ENCODE measurements at regions not wholly inside any gene's neighbourhood (a gene's known extent, or its start where the extent isn't known, plus 50 kb on each side); places are given as distances from the start of the nearest gene placed in this dataset.
"Not testable (repeated sequence)": the region's sequence is repeated elsewhere in the genome, so short reads cannot be mapped to it uniquely, and the experiment has no call there.

DNA sequence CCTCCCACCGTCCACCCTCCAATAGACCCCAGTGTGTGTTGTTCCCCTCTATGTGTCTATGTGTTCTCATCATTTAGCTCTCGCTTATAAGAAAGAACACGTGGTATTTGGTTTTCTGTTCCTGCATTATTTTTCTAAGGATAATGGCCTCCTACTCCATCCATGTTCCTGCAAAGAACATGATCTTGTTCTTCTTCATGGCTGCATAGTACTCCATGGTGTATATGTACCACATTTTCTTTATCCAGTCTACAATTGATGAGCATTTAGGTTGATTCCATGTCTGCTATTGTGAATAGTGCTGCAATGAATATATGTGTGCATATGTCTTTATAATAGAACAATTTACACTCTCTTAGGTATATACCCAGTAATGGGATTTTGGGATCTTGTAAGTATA lies 219.3 kb downstream of the FAM43A start:
- not testable (repeated sequence) for H3K4me1 ChIP-seq (ENCODE audit: control insufficient read depth, insufficient read depth, low read length); H3K36me3 ChIP-seq (ENCODE audit: control insufficient read depth in 2 of 2, insufficient read depth in 2 of 2, low read length in 2 of 2); H3K27me3 ChIP-seq (ENCODE audit: control insufficient read depth in 1 of 2, insufficient read depth in 2 of 2, low read length in 2 of 2); H3K9ac ChIP-seq (ENCODE audit: low read length in 2 of 2); H3K27ac ChIP-seq (ENCODE audit: low read length); H3K4me3 ChIP-seq (ENCODE audit: low read length in 2 of 2); H3K9me3 ChIP-seq (ENCODE audit: control insufficient read depth in 2 of 2, low read length in 2 of 2)

GRCh38 chr3:194905696-194906095 lies 220.0 kb downstream of the FAM43A start:
- Histone ChIP-seq H3K9me3 (ENCODE audit: control insufficient read depth in 2 of 2, low read length in 2 of 2) (peaks cover 0 to 1% of the 10 kb centered on the region in 2 donors), H3K4me3 (ENCODE audit: low read length in 2 of 2) (no peak overlapping the region), H3K27ac (ENCODE audit: low read length) (no peak overlapping the region), H3K36me3 (ENCODE audit: control insufficient read depth in 2 of 2, insufficient read depth in 2 of 2, low read length in 2 of 2) (no peaks in the 10 kb centered on the region), H3K4me1 (ENCODE audit: control insufficient read depth, insufficient read depth, low read length) (no peaks in the 10 kb centered on the region), H3K9ac (ENCODE audit: low read length in 2 of 2) (no peak overlapping the region), H3K27me3 (ENCODE audit: control insufficient read depth in 1 of 2, insufficient read depth in 2 of 2, low read length in 2 of 2) (no peaks in the 10 kb centered on the region)

DNA sequence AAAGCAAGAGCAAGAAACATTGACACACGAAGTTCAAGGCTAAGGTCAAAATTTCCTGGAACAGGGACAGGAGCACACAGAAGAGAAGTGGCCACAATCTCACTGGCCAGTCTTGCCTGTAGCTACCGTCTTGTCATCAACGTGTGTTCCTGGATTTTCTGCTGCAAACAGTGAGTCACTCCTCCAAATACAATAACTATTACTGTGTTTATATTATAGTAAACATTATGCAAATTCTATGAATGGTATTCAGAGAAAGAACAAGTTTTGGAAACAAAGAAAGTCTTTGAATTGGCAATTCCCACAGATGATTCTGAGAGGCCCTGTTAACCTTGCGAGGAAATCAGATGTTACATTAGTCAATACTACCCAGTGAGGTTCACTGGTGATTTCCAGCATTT lies 220.5 kb downstream of the FAM43A start:
- H3K36me3 ChIP-seq (ENCODE audit: control insufficient read depth in 2 of 2, insufficient read depth in 2 of 2, low read length in 2 of 2) = no peaks in the 10 kb centered on the region
- no peak overlapping the region for H3K9ac ChIP-seq (ENCODE audit: low read length in 2 of 2)
- no peak overlapping the region for H3K27ac ChIP-seq (ENCODE audit: low read length)
- H3K4me1 ChIP-seq (ENCODE audit: control insufficient read depth, insufficient read depth, low read length) = no peaks in the 10 kb centered on the region
- no peaks in the 10 kb centered on the region for H3K27me3 ChIP-seq (ENCODE audit: control insufficient read depth in 1 of 2, insufficient read depth in 2 of 2, low read length in 2 of 2)
- no peak overlapping the region for H3K4me3 ChIP-seq (ENCODE audit: low read length in 2 of 2)
- no peaks in the 10 kb centered on the region for H3K9me3 ChIP-seq (ENCODE audit: control insufficient read depth in 2 of 2, low read length in 2 of 2)

DNA sequence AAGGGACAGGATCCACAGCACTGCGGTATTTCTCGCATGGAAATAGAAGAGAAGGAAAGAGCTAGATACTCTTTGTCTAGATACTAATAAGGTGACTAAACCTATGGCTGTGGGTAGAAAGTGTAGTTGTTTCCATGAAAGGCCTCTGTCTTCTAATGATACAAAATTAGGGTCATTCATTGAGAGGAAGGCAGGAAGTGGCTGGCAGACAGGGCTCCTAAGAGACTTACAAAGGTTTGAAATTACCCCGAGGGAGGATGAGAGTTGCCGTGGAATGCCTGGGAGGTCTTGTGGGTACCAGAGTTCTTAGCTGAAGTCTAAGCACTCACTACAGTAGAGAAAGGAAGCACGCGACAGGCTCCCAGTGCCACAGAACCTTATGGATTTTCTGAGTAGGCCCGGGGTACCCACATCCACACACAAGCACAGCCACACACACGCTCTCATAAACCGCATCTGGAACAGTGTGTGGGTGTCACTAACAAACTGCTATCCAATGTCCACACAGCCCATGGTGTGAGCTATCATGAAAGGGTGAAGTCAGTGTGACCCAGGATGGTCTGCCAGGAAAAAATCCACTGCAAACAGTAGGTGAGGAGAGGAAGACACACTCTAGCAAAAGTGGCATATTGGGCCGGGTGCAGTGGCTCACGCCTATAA lies 221.4 kb downstream of the FAM43A start:
- no peaks in the 10 kb centered on the region for H3K9me3 ChIP-seq (ENCODE audit: control insufficient read depth in 2 of 2, low read length in 2 of 2)
- H3K36me3 ChIP-seq (ENCODE audit: control insufficient read depth in 2 of 2, insufficient read depth in 2 of 2, low read length in 2 of 2) = no peaks in the 10 kb centered on the region
- no peak overlapping the region for H3K4me3 ChIP-seq (ENCODE audit: low read length in 2 of 2)
- H3K27ac ChIP-seq (ENCODE audit: low read length) = no peak overlapping the region
- no peaks in the 10 kb centered on the region for H3K27me3 ChIP-seq (ENCODE audit: control insufficient read depth in 1 of 2, insufficient read depth in 2 of 2, low read length in 2 of 2)
- no peaks in the 10 kb centered on the region for H3K4me1 ChIP-seq (ENCODE audit: control insufficient read depth, insufficient read depth, low read length)
- H3K9ac ChIP-seq (ENCODE audit: low read length in 2 of 2) = no peak overlapping the region

GRCh38 chr3:194907811-194908210 lies 222.1 kb downstream of the FAM43A start:
- Histone ChIP-seq H3K36me3 (ENCODE audit: control insufficient read depth in 2 of 2, insufficient read depth in 2 of 2, low read length in 2 of 2) (no peaks in the 10 kb centered on the region), H3K27ac (ENCODE audit: low read length) (no peak overlapping the region), H3K9me3 (ENCODE audit: control insufficient read depth in 2 of 2, low read length in 2 of 2) (no peaks in the 10 kb centered on the region), H3K4me1 (ENCODE audit: control insufficient read depth, insufficient read depth, low read length) (no peaks in the 10 kb centered on the region), H3K27me3 (ENCODE audit: control insufficient read depth in 1 of 2, insufficient read depth in 2 of 2, low read length in 2 of 2) (no peaks in the 10 kb centered on the region), H3K9ac (ENCODE audit: low read length in 2 of 2) (no peak overlapping the region), H3K4me3 (ENCODE audit: low read length in 2 of 2) (no peak overlapping the region)

DNA sequence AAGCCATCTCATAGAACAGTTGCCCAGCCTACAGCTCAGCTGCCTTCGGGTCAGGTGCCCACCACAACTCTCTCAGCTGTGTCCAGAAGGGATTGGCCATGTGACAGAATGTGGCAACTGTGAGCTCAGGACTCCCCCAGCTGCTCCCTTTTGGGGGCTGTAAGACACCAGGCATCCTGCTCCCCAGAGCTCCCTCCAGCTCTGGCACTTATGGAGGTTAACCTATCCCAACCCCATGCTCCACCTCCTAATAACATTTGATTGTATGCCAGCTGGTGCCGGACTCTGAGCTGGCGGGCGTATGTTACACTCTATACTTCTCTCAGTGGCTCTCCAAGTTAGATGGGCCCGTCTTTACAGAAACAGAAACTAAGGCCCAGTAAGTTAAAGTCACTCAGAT lies 222.8 kb downstream of the FAM43A start:
- Histone ChIP-seq H3K4me3 (ENCODE audit: low read length in 2 of 2) (no peak overlapping the region), H3K4me1 (ENCODE audit: control insufficient read depth, insufficient read depth, low read length) (no peaks in the 10 kb centered on the region), H3K36me3 (ENCODE audit: control insufficient read depth in 2 of 2, insufficient read depth in 2 of 2, low read length in 2 of 2) (no peaks in the 10 kb centered on the region), H3K9me3 (ENCODE audit: control insufficient read depth in 2 of 2, low read length in 2 of 2) (no peaks in the 10 kb centered on the region), H3K27me3 (ENCODE audit: control insufficient read depth in 1 of 2, insufficient read depth in 2 of 2, low read length in 2 of 2) (no peaks in the 10 kb centered on the region), H3K9ac (ENCODE audit: low read length in 2 of 2) (no peak overlapping the region), H3K27ac (ENCODE audit: low read length) (no peak overlapping the region)

DNA sequence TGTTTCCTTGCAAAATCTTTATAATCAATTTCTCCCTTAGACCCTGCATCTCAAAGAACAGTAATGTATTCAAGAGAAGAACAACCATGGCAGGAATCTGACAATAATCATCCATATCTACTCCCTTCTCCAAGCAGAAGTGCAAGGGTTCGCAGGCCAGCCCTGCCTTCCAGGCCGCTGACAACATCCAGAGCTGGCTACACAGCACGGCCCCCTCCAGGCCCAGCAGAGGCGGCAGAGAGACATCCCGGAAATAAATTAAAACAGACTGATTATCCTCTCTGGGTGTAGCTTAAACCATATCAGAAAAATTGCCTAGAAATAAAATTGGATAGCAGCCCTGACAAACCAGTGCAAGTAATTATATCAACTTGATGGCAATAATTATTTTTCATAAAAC lies 223.3 kb downstream of the FAM43A start:
- Histone ChIP-seq H3K4me3 (ENCODE audit: low read length in 2 of 2) (no peak overlapping the region), H3K27ac (ENCODE audit: low read length) (no peak overlapping the region), H3K9ac (ENCODE audit: low read length in 2 of 2) (no peak overlapping the region), H3K27me3 (ENCODE audit: control insufficient read depth in 1 of 2, insufficient read depth in 2 of 2, low read length in 2 of 2) (no peaks in the 10 kb centered on the region), H3K4me1 (ENCODE audit: control insufficient read depth, insufficient read depth, low read length) (no peaks in the 10 kb centered on the region), H3K9me3 (ENCODE audit: control insufficient read depth in 2 of 2, low read length in 2 of 2) (no peaks in the 10 kb centered on the region), H3K36me3 (ENCODE audit: control insufficient read depth in 2 of 2, insufficient read depth in 2 of 2, low read length in 2 of 2) (no peaks in the 10 kb centered on the region)

- Histone ChIP-seq H3K36me3 (ENCODE audit: control insufficient read depth in 2 of 2, insufficient read depth in 2 of 2, low read length in 2 of 2) (no peaks in the 10 kb centered on the region), H3K27ac (ENCODE audit: low read length) (no peak overlapping the region), H3K4me1 (ENCODE audit: control insufficient read depth, insufficient read depth, low read length) (no peaks in the 10 kb centered on the region), H3K4me3 (ENCODE audit: low read length in 2 of 2) (no peak overlapping the region), H3K9ac (ENCODE audit: low read length in 2 of 2) (no peak overlapping the region), H3K27me3 (ENCODE audit: control insufficient read depth in 1 of 2, insufficient read depth in 2 of 2, low read length in 2 of 2) (no peaks in the 10 kb centered on the region), H3K9me3 (ENCODE audit: control insufficient read depth in 2 of 2, low read length in 2 of 2) (no peaks in the 10 kb centered on the region)
Measured at GRCh38 chr3:194910414-194910984, 224.8 kb downstream of the FAM43A start.

DNA sequence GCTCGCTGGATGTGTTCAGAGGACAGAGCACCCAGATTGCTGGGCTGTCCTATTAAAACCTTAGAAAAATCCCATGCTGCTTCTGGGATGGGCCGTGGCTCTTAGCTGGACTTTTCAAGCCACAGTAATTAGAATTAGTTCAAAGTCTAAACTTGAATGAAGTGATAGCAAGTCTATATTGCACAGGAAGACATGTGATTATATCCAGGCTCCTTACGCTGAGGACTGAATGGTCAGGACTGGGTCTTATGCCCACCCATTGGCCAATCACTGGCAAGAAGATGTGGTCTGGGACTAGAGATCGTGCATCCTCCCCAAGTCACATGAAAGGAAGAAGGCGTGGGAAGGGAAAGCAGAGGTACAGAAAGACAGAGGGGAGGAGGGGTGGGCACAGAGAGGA lies 227.6 kb downstream of the FAM43A start:
- H3K36me3 ChIP-seq (ENCODE audit: control insufficient read depth in 2 of 2, insufficient read depth in 2 of 2, low read length in 2 of 2) = no peaks in the 10 kb centered on the region
- H3K27ac ChIP-seq (ENCODE audit: low read length) = no peak overlapping the region
- no peaks in the 10 kb centered on the region for H3K4me1 ChIP-seq (ENCODE audit: control insufficient read depth, insufficient read depth, low read length)
- H3K9ac ChIP-seq (ENCODE audit: low read length in 2 of 2) = no peak overlapping the region
- H3K4me3 ChIP-seq (ENCODE audit: low read length in 2 of 2) = no peak overlapping the region
- no peaks in the 10 kb centered on the region for H3K27me3 ChIP-seq (ENCODE audit: control insufficient read depth in 1 of 2, insufficient read depth in 2 of 2, low read length in 2 of 2)
- H3K9me3 ChIP-seq (ENCODE audit: control insufficient read depth in 2 of 2, low read length in 2 of 2) = no peaks in the 10 kb centered on the region

DNA sequence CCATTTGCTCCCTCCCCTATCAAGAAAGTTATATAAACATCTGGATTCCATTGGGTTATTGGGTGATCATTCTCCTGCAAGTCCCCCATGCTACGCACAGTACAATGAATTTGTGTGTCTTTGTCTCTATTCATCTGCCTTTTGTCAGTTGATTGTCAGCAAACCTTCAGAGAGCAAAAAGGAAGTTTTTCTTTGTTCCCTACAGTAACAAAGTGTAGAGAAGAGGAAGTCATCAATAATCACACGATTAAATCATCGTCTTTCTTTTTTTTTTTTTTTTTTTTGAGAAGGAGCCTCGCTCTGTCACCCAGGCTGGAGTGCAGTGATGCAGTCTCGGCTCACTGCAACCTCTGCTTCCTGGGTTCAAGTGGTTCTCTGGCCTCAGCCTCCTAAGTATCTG lies 239.2 kb downstream of the FAM43A start:
- H3K4me1 ChIP-seq (ENCODE audit: control insufficient read depth, insufficient read depth, low read length); H3K9ac ChIP-seq (ENCODE audit: low read length in 2 of 2); H3K27ac ChIP-seq (ENCODE audit: low read length); H3K9me3 ChIP-seq (ENCODE audit: control insufficient read depth in 2 of 2, low read length in 2 of 2); H3K27me3 ChIP-seq (ENCODE audit: control insufficient read depth in 1 of 2, insufficient read depth in 2 of 2, low read length in 2 of 2); H3K4me3 ChIP-seq (ENCODE audit: low read length in 2 of 2); H3K36me3 ChIP-seq (ENCODE audit: control insufficient read depth in 2 of 2, insufficient read depth in 2 of 2, low read length in 2 of 2): not testable (repeated sequence)

DNA sequence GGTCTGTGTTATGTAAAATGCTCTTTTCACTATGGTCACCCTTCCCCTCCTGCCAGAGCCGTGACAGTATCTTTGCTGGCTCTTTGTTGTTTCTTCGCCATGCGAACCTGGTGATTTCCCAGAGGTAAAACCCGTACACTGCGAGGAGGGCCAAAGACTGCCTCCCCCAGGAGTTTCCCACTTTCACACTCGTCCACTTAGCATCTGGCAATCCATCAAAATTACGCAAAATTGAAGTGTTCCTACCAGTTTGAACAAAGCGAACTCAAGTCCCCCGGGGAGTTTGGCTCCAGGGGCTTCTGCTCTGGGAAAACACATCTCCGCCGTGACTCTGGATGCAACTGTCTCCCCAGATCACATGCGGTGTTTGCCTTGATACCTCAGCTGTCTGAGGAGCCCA lies 239.9 kb downstream of the FAM43A start:
- Histone ChIP-seq H3K9me3 (ENCODE audit: control insufficient read depth in 2 of 2, low read length in 2 of 2) (no peaks in the 10 kb centered on the region), H3K27ac (ENCODE audit: low read length) (no peak overlapping the region)

More for the DNA sequence above, 239.9 kb downstream of the FAM43A start:
- H3K4me1 ChIP-seq (ENCODE audit: control insufficient read depth, insufficient read depth, low read length) = peaks cover 5% of the 10 kb centered on the region
- H3K9ac ChIP-seq (ENCODE audit: low read length in 2 of 2) = no peak overlapping the region
- no peaks in the 10 kb centered on the region for H3K36me3 ChIP-seq (ENCODE audit: control insufficient read depth in 2 of 2, insufficient read depth in 2 of 2, low read length in 2 of 2)
- no peak overlapping the region for H3K4me3 ChIP-seq (ENCODE audit: low read length in 2 of 2)
- H3K27me3 ChIP-seq (ENCODE audit: control insufficient read depth in 1 of 2, insufficient read depth in 2 of 2, low read length in 2 of 2) = no peaks in the 10 kb centered on the region
